ENCODE measurements at regions not wholly inside any gene's neighbourhood (a gene's known extent, or its start where the extent isn't known, plus 50 kb on each side); places are given as distances from the start of the nearest gene placed in this dataset.
A peak's percentile ranks its signal among the peaks of the same experiment; 100 is the strongest.

- no peak overlapping the region for H3K4me3 ChIP-seq (ENCODE audit: low read depth, low read length)
- no peak for TF ChIP-seq CTCF (IDR thresholded peaks at IDR 0.05; ENCODE audit: borderline replicate concordance, insufficient read depth, low read depth, low read length)
These were observed 77.6 kb upstream of the PROK2 start for GRCh38 chr3:71862371-71863140.

- 0 out of 2 replicates have a peak, but pooled peaks have one; percentile 22 for TF ChIP-seq CTCF (IDR thresholded peaks at IDR 0.05; ENCODE audit: borderline replicate concordance, insufficient read depth, low read depth, low read length)
- H3K4me3 ChIP-seq (ENCODE audit: low read depth, low read length), result no peak overlapping the region
These were observed 74.2 kb upstream of the PROK2 start for GRCh38 chr3:71859123-71859519.

GRCh38 chr3:71858503-71859122 is 73.7 kb upstream of the PROK2 start:
- H3K4me3 ChIP-seq (ENCODE audit: low read depth, low read length), result no peak overlapping the region

GRCh38 chr3:71857956-71858355 is 73.0 kb upstream of the PROK2 start:
- no peak for TF ChIP-seq CTCF (IDR thresholded peaks at IDR 0.05; ENCODE audit: borderline replicate concordance, insufficient read depth, low read depth, low read length)
- no peak overlapping the region for H3K4me3 ChIP-seq (ENCODE audit: low read depth, low read length)

More at GRCh38 chr3:71858503-71859122, 73.7 kb upstream of the PROK2 start:
- TF ChIP-seq CTCF (IDR thresholded peaks at IDR 0.05; ENCODE audit: borderline replicate concordance, insufficient read depth, low read depth, low read length), result no peak

- TF ChIP-seq CTCF (IDR thresholded peaks at IDR 0.05; ENCODE audit: borderline replicate concordance, insufficient read depth, low read depth, low read length), result no peak
- H3K4me3 ChIP-seq (ENCODE audit: low read depth, low read length), result no peak overlapping the region
These were observed 69.8 kb upstream of the PROK2 start for GRCh38 chr3:71854706-71855105.

- no peak for TF ChIP-seq CTCF (IDR thresholded peaks at IDR 0.05; ENCODE audit: borderline replicate concordance, insufficient read depth, low read depth, low read length)
- no peak overlapping the region for H3K4me3 ChIP-seq (ENCODE audit: low read depth, low read length)
These were observed 69.1 kb upstream of the PROK2 start for GRCh38 chr3:71854096-71854495.

- TF ChIP-seq CTCF (IDR thresholded peaks at IDR 0.05; ENCODE audit: borderline replicate concordance, insufficient read depth, low read depth, low read length), result no peak
- H3K4me3 ChIP-seq (ENCODE audit: low read depth, low read length), result no peak overlapping the region
These were observed 66.9 kb upstream of the PROK2 start for GRCh38 chr3:71851878-71852277.

All from GM12875 (cell line).